NCI-H748 (cell line): ENCODE measurements at regions not wholly inside any gene's neighbourhood (a gene's known extent, or its start where the extent isn't known, plus 50 kb on each side); places are given as distances from the start of the nearest gene placed in this dataset.

Experiments
- DNase-seq: peaks from one replicate; lab custom pipeline; 2025; ENCODE audit not compliant: unreplicated experiment; lab: John Stamatoyannopoulos, UW

- DNase-seq, result no peak
Observed at GRCh38 chr16:73615071-73615940, 567.4 kb upstream of the ZFHX3 start.

- no peak for DNase-seq
Observed at GRCh38 chr16:73614131-73614530, 566.2 kb upstream of the ZFHX3 start.

GRCh38 chr16:73610605-73611156, 562.8 kb upstream of the ZFHX3 start:
- DNase-seq, result no peak

- DNase-seq, result no peak
Observed at GRCh38 chr16:73610160-73610559, 562.2 kb upstream of the ZFHX3 start.

- DNase-seq, result no peak
Observed at GRCh38 chr16:73608911-73609310, 561.0 kb upstream of the ZFHX3 start.

GRCh38 chr16:73605309-73605708, 557.4 kb upstream of the ZFHX3 start:
- DNase-seq, result no peak

GRCh38 chr16:73601911-73602310, 554.0 kb upstream of the ZFHX3 start:
- DNase-seq, result no peak

GRCh38 chr16:73599870-73600269, 551.9 kb upstream of the ZFHX3 start:
- no peak for DNase-seq

GRCh38 chr16:73599351-73599750, 551.4 kb upstream of the ZFHX3 start:
- no peak for DNase-seq

- DNase-seq, result no peak
Observed at GRCh38 chr16:73584157-73584556, 536.2 kb upstream of the ZFHX3 start.

GRCh38 chr16:73572135-73572828, 524.4 kb upstream of the ZFHX3 start:
- no peak for DNase-seq

- no peak for DNase-seq
Observed at GRCh38 chr16:73569266-73569980, 521.5 kb upstream of the ZFHX3 start.

- DNase-seq, result no peak
Observed at GRCh38 chr16:73568769-73569168, 520.8 kb upstream of the ZFHX3 start.

- DNase-seq, result no peak
Observed at GRCh38 chr16:73565925-73566324, 518.0 kb upstream of the ZFHX3 start.

GRCh38 chr16:73565263-73565662, 517.3 kb upstream of the ZFHX3 start:
- peak; percentile 39 for DNase-seq

GRCh38 chr16:73563709-73564108, 515.8 kb upstream of the ZFHX3 start:
- DNase-seq, result no peak

- no peak for DNase-seq
Observed at GRCh38 chr16:73560497-73560896, 512.6 kb upstream of the ZFHX3 start.

- no peak for DNase-seq
Observed at GRCh38 chr16:73558219-73558618, 510.3 kb upstream of the ZFHX3 start.

- DNase-seq, result no peak
Observed at GRCh38 chr16:73553941-73554660, 506.2 kb upstream of the ZFHX3 start.

GRCh38 chr16:73549984-73550631, 502.2 kb upstream of the ZFHX3 start:
- DNase-seq, result no peak
